ENCODE measurements at regions not wholly inside any gene's neighbourhood (a gene's known extent, or its start where the extent isn't known, plus 50 kb on each side); places are given as distances from the start of the nearest gene placed in this dataset.

GRCh38 chr7:17490825-17491224 is 192.4 kb downstream of the AHR start:
- no peak for TF ChIP-seq TCF7L2 (IDR thresholded peaks at IDR 0.05; ENCODE audit: borderline replicate concordance, extremely low read depth, insufficient read depth, insufficient read length)
- Histone ChIP-seq H3K27ac (ENCODE audit: low read depth, low read length) (no peak overlapping the region), H3K4me3 (replicated peaks in 1 of 2; ENCODE audit: low read depth in 1 of 2, low read length in 2 of 2) (no peak overlapping the region), H3K36me3 (ENCODE audit: control insufficient read depth in 1 of 2, insufficient read depth in 2 of 2, low read length in 2 of 2) (no peaks in the 10 kb centered on the region), H4K20me1 (ENCODE audit: insufficient read depth) (no peaks in the 10 kb centered on the region), H3K4me1 (ENCODE audit: control insufficient read depth in 1 of 2, insufficient read depth in 2 of 2, low read length in 2 of 2) (no peaks in the 10 kb centered on the region), H3K79me2 (ENCODE audit: insufficient read depth, low read length) (no peaks in the 10 kb centered on the region), H3K27me3 (ENCODE audit: insufficient read depth, low read length) (no peaks in the 10 kb centered on the region), H3K4me2 (ENCODE audit: low read length) (no peak overlapping the region), H2AFZ (ENCODE audit: low read depth, low read length, poor library complexity, severe bottlenecking) (no peak overlapping the region), H3K9me2 (ENCODE audit: insufficient read depth) (no peaks in the 10 kb centered on the region), H3K9ac (ENCODE audit: low read length) (no peak overlapping the region), H3K9me3 (ENCODE audit: control insufficient read depth in 1 of 2, insufficient read depth in 1 of 2, low read depth in 1 of 2, low read length in 2 of 2) (no peaks in the 10 kb centered on the region)
- no peak for ATAC-seq
- no peak for DNase-seq (ENCODE audit: low read depth, low spot score)
- POLR2A ChIA-PET, result no interaction called here
- no TSS peak for BruUV-seq (replicated peaks)
- CTCF ChIA-PET, result no interaction called here
- intact Hi-C loops (cut with micrococcal nuclease), result no loop called here
- RAD21 ChIA-PET (ENCODE audit: low non-redundant PET in 1 of 2, low total read pairs in 2 of 2, uncharacterized antibody in 2 of 2, unreplicated experiment in 2 of 2), result interaction anchor here in 1 of 2 experiments (0.6 kb wide), 1 partner anchor 144 kb away, joined by 3 read pairs; no protein-coding TSS in a partner anchor

DNA sequence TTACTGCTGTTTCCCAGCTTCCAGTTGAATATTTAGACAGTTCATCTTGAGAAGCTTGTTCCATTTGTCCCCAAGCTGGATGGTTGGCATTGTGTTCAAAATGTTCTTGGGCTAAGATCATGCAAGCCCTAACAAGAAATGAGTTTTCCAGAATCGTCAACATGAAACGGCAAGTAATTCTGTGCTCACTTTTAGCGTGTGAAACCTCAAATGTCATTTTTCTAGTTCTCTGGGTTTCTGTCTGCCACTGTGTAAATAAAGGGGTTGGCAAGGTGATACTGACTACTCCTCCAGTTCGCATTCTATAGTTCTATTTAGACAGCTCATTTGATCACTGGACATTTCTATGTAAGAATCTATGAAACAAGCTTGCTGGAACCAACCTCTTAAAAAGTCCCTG is 194.0 kb downstream of the AHR start:
- Histone ChIP-seq H3K36me3 (ENCODE audit: control insufficient read depth in 1 of 2, insufficient read depth in 2 of 2, low read length in 2 of 2) (no peaks in the 10 kb centered on the region), H3K9me3 (ENCODE audit: control insufficient read depth in 1 of 2, insufficient read depth in 1 of 2, low read depth in 1 of 2, low read length in 2 of 2) (no peaks in the 10 kb centered on the region), H3K79me2 (ENCODE audit: insufficient read depth, low read length) (no peaks in the 10 kb centered on the region), H3K27ac (ENCODE audit: low read depth, low read length) (no peak overlapping the region), H4K20me1 (ENCODE audit: insufficient read depth) (no peaks in the 10 kb centered on the region), H3K9ac (ENCODE audit: low read length) (no peak overlapping the region), H3K9me2 (ENCODE audit: insufficient read depth) (no peaks in the 10 kb centered on the region), H3K4me3 (replicated peaks in 1 of 2; ENCODE audit: low read depth in 1 of 2, low read length in 2 of 2) (no peak overlapping the region), H3K27me3 (ENCODE audit: insufficient read depth, low read length) (no peaks in the 10 kb centered on the region), H3K4me1 (ENCODE audit: control insufficient read depth in 1 of 2, insufficient read depth in 2 of 2, low read length in 2 of 2) (no peaks in the 10 kb centered on the region), H2AFZ (ENCODE audit: low read depth, low read length, poor library complexity, severe bottlenecking) (no peak overlapping the region), H3K4me2 (ENCODE audit: low read length) (no peak overlapping the region)
- POLR2A ChIA-PET, result no interaction called here
- RAD21 ChIA-PET (ENCODE audit: low non-redundant PET in 1 of 2, low total read pairs in 2 of 2, uncharacterized antibody in 2 of 2, unreplicated experiment in 2 of 2), result no interaction called here
- ATAC-seq (no peak), DNase-seq (ENCODE audit: low read depth, low spot score) (no peak)
- no TSS peak for BruUV-seq (replicated peaks)
- TF ChIP-seq JUND (IDR thresholded peaks at IDR 0.05) (no peak), CEBPB (IDR thresholded peaks at IDR 0.05; ENCODE audit: low read depth) (no peak)
- CTCF ChIA-PET, result no interaction called here
- intact Hi-C loops (cut with micrococcal nuclease), result no loop called here

- ATAC-seq, result no peak
- Histone ChIP-seq H3K4me2 (ENCODE audit: low read length) (no peak overlapping the region), H3K27ac (ENCODE audit: low read depth, low read length) (no peak overlapping the region), H3K9me2 (ENCODE audit: insufficient read depth) (no peaks in the 10 kb centered on the region), H4K20me1 (ENCODE audit: insufficient read depth) (no peaks in the 10 kb centered on the region), H2AFZ (ENCODE audit: low read depth, low read length, poor library complexity, severe bottlenecking) (no peak overlapping the region), H3K27me3 (ENCODE audit: insufficient read depth, low read length) (no peaks in the 10 kb centered on the region), H3K79me2 (ENCODE audit: insufficient read depth, low read length) (no peaks in the 10 kb centered on the region), H3K9ac (ENCODE audit: low read length) (no peak overlapping the region), H3K36me3 (ENCODE audit: control insufficient read depth in 1 of 2, insufficient read depth in 2 of 2, low read length in 2 of 2) (no peaks in the 10 kb centered on the region), H3K4me1 (ENCODE audit: control insufficient read depth in 1 of 2, insufficient read depth in 2 of 2, low read length in 2 of 2) (no peaks in the 10 kb centered on the region), H3K9me3 (ENCODE audit: control insufficient read depth in 1 of 2, insufficient read depth in 1 of 2, low read depth in 1 of 2, low read length in 2 of 2) (no peaks in the 10 kb centered on the region), H3K4me3 (replicated peaks in 1 of 2; ENCODE audit: low read depth in 1 of 2, low read length in 2 of 2) (no peak overlapping the region)
- CTCF ChIA-PET, result no interaction called here
- intact Hi-C loops (cut with micrococcal nuclease), result no loop called here
- RAD21 ChIA-PET (ENCODE audit: low non-redundant PET in 1 of 2, low total read pairs in 2 of 2, uncharacterized antibody in 2 of 2, unreplicated experiment in 2 of 2), result no interaction called here
- TF ChIP-seq TCF7L2 (IDR thresholded peaks at IDR 0.05; ENCODE audit: borderline replicate concordance, extremely low read depth, insufficient read depth, insufficient read length) (no peak), RAD21 (IDR thresholded peaks at IDR 0.05; ENCODE audit: low read depth) (no peak)
- POLR2A ChIA-PET, result no interaction called here
- BruUV-seq (replicated peaks), result no TSS peak
- DNase-seq (ENCODE audit: low read depth, low spot score), result no peak
Measured at GRCh38 chr7:17493446-17493845, 195.0 kb downstream of the AHR start.
